ENCODE measurements at regions not wholly inside any gene's neighbourhood (a gene's known extent, or its start where the extent isn't known, plus 50 kb on each side); places are given as distances from the start of the nearest gene placed in this dataset.

- TF ChIP-seq POLR2A (IDR thresholded peaks at IDR 0.05) (no peak), CTCF (IDR thresholded peaks at IDR 0.05) (no peak), POLR2AphosphoS5 (IDR thresholded peaks at IDR 0.05) (no peak), EP300 (IDR thresholded peaks at IDR 0.05) (no peak)
Observed at GRCh38 chr5:39519079-39519478, 94.3 kb upstream of the DAB2 start.
